ENCODE measurements at regions not wholly inside any gene's neighbourhood (a gene's known extent, or its start where the extent isn't known, plus 50 kb on each side); places are given as distances from the start of the nearest gene placed in this dataset.

GRCh38 chr2:236336575-236337464 is 72.6 kb upstream of the ASB18 start:
- no peaks in the 10 kb centered on the region for H3K4me1 Mint-ChIP-seq
- Histone ChIP-seq H3K27ac (ENCODE audit: insufficient read depth, low read length, poor library complexity, severe bottlenecking) (no peak overlapping the region), H3K36me3 (ENCODE audit: control insufficient read depth, insufficient read depth, low read length) (no peaks in the 10 kb centered on the region)

DNA sequence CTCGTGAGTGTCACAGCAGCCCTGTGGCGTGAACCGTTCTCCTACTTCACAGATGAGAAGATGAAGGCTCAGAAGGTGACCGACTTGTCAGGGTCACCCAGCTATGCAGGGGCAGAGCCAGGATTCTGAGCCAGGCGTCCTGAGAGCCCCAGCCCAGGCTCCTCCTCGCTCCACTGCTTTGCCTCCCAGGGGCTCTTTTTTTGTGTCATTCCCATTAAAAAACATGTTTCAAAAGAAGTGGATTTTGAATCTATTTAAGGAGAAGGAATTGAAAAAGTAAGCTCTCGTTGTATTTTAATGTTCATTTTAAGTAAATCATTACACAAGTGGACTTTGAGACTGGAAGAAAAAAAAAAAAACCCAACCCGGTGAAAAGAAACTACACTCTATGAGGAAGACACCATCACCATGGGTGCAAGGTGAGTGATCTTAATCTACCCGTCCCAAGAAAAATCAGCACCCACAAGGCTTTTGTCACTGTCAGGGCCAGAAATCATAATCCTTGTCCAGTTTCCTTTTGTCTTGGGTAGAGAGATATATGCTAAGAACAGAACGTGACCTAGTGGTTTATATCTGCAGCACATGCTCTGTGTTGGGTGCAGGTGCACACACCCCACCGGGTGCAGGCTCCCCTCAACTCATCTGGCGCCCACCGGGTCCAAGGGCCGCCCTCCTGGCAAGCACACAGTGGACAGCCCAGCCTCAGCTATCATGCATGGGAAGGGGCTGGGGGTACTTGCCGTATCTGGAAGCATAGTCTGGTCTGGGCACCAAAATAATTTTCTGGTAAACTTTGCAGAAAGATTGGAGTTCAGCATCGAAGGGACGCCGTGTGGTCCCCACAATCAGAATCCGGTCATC is 73.5 kb upstream of the ASB18 start:
- ATAC-seq (ENCODE audit: low read depth in 2 of 2) (no peak), DNase-seq (no peak)
- H3K4me1 ChIP-seq (ENCODE audit: control insufficient read depth, insufficient read depth, low read length, poor library complexity, severe bottlenecking): no peaks in the 10 kb centered on the region
- no peaks in the 10 kb centered on the region for H3K9me3 ChIP-seq (ENCODE audit: control insufficient read depth in 2 of 2, low read length in 2 of 2)
- Mint-ChIP-seq H3K4me3 (no peak overlapping the region), H3K9me3 (no peaks in the 10 kb centered on the region), H3K27ac (no peak overlapping the region), H3K4me1 (no peaks in the 10 kb centered on the region), H3K36me3 (no peaks in the 10 kb centered on the region), H3K27me3 (peaks cover 15% of the 10 kb centered on the region)
- no peak overlapping the region for H3K4me3 ChIP-seq (ENCODE audit: low read depth, low read length)
- H3K27me3 ChIP-seq (ENCODE audit: control insufficient read depth, insufficient read depth, low read length): no peaks in the 10 kb centered on the region
- no peak overlapping the region for H3K27ac ChIP-seq (ENCODE audit: insufficient read depth, low read length, poor library complexity, severe bottlenecking)
- H3K36me3 ChIP-seq (ENCODE audit: control insufficient read depth, insufficient read depth, low read length): no peaks in the 10 kb centered on the region

More at GRCh38 chr2:236336575-236337464, 72.6 kb upstream of the ASB18 start:
- Histone ChIP-seq H3K4me3 (ENCODE audit: low read depth, low read length) (no peak overlapping the region), H3K27me3 (ENCODE audit: control insufficient read depth, insufficient read depth, low read length) (no peaks in the 10 kb centered on the region), H3K4me1 (ENCODE audit: control insufficient read depth, insufficient read depth, low read length, poor library complexity, severe bottlenecking) (no peaks in the 10 kb centered on the region), H3K9me3 (ENCODE audit: control insufficient read depth in 2 of 2, low read length in 2 of 2) (no peaks in the 10 kb centered on the region)
- H3K9me3 Mint-ChIP-seq: no peaks in the 10 kb centered on the region
- ATAC-seq (ENCODE audit: low read depth in 2 of 2) (no peak), DNase-seq (no peak)
- H3K27me3 Mint-ChIP-seq: peaks cover 15% of the 10 kb centered on the region
- H3K4me3 Mint-ChIP-seq: no peak overlapping the region
- no peak overlapping the region for H3K27ac Mint-ChIP-seq
- H3K36me3 Mint-ChIP-seq: no peaks in the 10 kb centered on the region

GRCh38 chr2:236338495-236339184 is 74.4 kb upstream of the ASB18 start:
- DNase-seq (no peak), ATAC-seq (ENCODE audit: low read depth in 2 of 2) (no peak)
- H3K36me3 Mint-ChIP-seq: no peaks in the 10 kb centered on the region
- no peaks in the 10 kb centered on the region for H3K27me3 ChIP-seq (ENCODE audit: control insufficient read depth, insufficient read depth, low read length)
- H3K27ac ChIP-seq (ENCODE audit: insufficient read depth, low read length, poor library complexity, severe bottlenecking): no peak overlapping the region
- no peak overlapping the region for H3K4me3 Mint-ChIP-seq
- peaks cover 0 to 4% (median 1%) of the 10 kb centered on the region in 4 donors for H3K4me1 Mint-ChIP-seq
- no peaks in the 10 kb centered on the region for H3K9me3 ChIP-seq (ENCODE audit: control insufficient read depth in 2 of 2, low read length in 2 of 2)
- no peaks in the 10 kb centered on the region for H3K36me3 ChIP-seq (ENCODE audit: control insufficient read depth, insufficient read depth, low read length)
- no peak overlapping the region for H3K27ac Mint-ChIP-seq
- no peaks in the 10 kb centered on the region for H3K4me1 ChIP-seq (ENCODE audit: control insufficient read depth, insufficient read depth, low read length, poor library complexity, severe bottlenecking)
- H3K4me3 ChIP-seq (ENCODE audit: low read depth, low read length): no peak overlapping the region
- H3K27me3 Mint-ChIP-seq: peaks cover 15% of the 10 kb centered on the region
- H3K9me3 Mint-ChIP-seq: no peaks in the 10 kb centered on the region

DNA sequence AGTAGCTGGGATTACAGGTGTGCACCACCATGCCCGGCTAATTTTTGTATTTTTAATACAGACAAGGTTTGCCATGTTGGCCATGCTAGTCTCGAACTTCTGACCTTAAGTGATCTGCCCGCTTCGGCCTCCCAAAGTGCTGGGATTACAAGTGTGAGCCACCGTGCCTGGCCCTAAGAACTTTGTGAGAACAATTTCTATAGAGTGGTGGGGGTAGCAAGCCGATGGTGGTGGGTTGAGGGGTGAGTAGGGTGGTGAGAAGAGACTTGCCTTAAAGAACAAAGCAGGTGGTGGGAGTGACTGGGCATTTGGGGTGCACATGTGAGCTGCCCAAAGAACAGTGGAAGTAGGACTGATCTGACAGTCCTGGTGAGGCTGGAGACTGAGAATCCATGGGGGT is 76.0 kb upstream of the ASB18 start:
- Histone ChIP-seq H3K4me1 (ENCODE audit: control insufficient read depth, insufficient read depth, low read length, poor library complexity, severe bottlenecking) (no peaks in the 10 kb centered on the region), H3K27me3 (ENCODE audit: control insufficient read depth, insufficient read depth, low read length) (no peaks in the 10 kb centered on the region), H3K27ac (ENCODE audit: insufficient read depth, low read length, poor library complexity, severe bottlenecking) (no peak overlapping the region), H3K9me3 (ENCODE audit: control insufficient read depth in 2 of 2, low read length in 2 of 2) (no peaks in the 10 kb centered on the region), H3K4me3 (ENCODE audit: low read depth, low read length) (no peak overlapping the region), H3K36me3 (ENCODE audit: control insufficient read depth, insufficient read depth, low read length) (no peaks in the 10 kb centered on the region)
- no peak overlapping the region for H3K27ac Mint-ChIP-seq
- H3K4me1 Mint-ChIP-seq: peaks cover 0 to 4% (median 1%) of the 10 kb centered on the region in 4 donors
- no peaks in the 10 kb centered on the region for H3K36me3 Mint-ChIP-seq
- DNase-seq (no peak), ATAC-seq (ENCODE audit: low read depth in 2 of 2) (no peak)
- peaks cover 15% of the 10 kb centered on the region for H3K27me3 Mint-ChIP-seq
- no peaks in the 10 kb centered on the region for H3K9me3 Mint-ChIP-seq
- peak overlapping the region in 1 of 4 donors; percentile 38 for H3K4me3 Mint-ChIP-seq

DNA sequence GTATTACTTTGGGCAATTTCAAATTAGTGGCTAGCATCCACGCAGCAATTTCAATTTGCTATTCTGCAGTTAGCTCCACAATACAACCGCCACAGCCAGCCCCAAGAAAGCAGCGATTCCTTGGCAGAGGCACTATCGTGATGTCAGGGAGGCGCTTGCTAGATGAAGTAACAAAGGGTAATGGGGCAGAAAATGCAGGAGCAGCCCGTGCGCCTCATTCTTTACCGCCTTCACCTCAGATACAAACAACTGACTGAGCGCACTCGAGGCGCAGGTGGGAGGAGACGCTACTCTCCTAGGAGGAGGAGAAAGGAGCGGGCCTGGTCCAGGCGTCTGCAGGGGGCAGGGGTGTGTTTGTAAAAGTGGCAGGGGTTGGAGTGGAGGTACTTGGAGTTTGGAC is 76.9 kb upstream of the ASB18 start:
- H3K27me3 Mint-ChIP-seq: peaks cover 15% of the 10 kb centered on the region

DNA sequence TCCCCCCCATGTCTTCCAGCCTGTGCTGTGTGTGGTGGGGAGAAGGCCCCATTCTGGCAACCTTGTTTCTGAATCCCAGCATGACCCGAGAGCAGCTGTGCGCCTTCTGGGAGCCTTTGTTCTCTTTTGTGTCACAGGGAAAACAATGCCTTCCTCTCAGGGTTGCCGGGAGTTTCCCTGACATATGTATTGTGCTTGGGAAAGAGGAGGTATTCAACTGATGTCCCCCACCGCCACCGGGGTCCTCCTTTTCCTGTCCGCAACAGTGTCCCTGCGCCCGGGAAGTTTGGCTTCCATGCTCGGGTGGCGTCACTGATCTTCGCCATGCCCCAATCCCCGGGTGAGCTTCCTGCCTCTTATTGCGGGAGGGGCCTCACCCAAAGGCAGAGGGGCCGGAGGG is 77.5 kb upstream of the ASB18 start:
- H3K9me3 Mint-ChIP-seq: no peaks in the 10 kb centered on the region
- H3K36me3 ChIP-seq (ENCODE audit: control insufficient read depth, insufficient read depth, low read length): no peaks in the 10 kb centered on the region

More for the DNA sequence above, 76.9 kb upstream of the ASB18 start:
- no peaks in the 10 kb centered on the region for H3K9me3 Mint-ChIP-seq
- H3K36me3 Mint-ChIP-seq: no peaks in the 10 kb centered on the region
- Histone ChIP-seq H3K4me3 (ENCODE audit: low read depth, low read length) (no peak overlapping the region), H3K36me3 (ENCODE audit: control insufficient read depth, insufficient read depth, low read length) (no peaks in the 10 kb centered on the region), H3K27me3 (ENCODE audit: control insufficient read depth, insufficient read depth, low read length) (no peaks in the 10 kb centered on the region), H3K4me1 (ENCODE audit: control insufficient read depth, insufficient read depth, low read length, poor library complexity, severe bottlenecking) (no peaks in the 10 kb centered on the region), H3K9me3 (ENCODE audit: control insufficient read depth in 2 of 2, low read length in 2 of 2) (no peaks in the 10 kb centered on the region), H3K27ac (ENCODE audit: insufficient read depth, low read length, poor library complexity, severe bottlenecking) (no peak overlapping the region)
- H3K4me3 Mint-ChIP-seq: peak overlapping the region in 1 of 4 donors; percentile 90
- ATAC-seq (ENCODE audit: low read depth in 2 of 2) (no peak), DNase-seq (no peak)
- H3K4me1 Mint-ChIP-seq: peaks cover 0 to 4% (median 1%) of the 10 kb centered on the region in 4 donors
- no peak overlapping the region for H3K27ac Mint-ChIP-seq

GRCh38 chr2:236342507-236342906 is 78.3 kb upstream of the ASB18 start:
- H3K27ac Mint-ChIP-seq: no peak overlapping the region
- H3K4me1 Mint-ChIP-seq: peaks cover 0 to 4% (median 1%) of the 10 kb centered on the region in 4 donors
- no peaks in the 10 kb centered on the region for H3K27me3 ChIP-seq (ENCODE audit: control insufficient read depth, insufficient read depth, low read length)
- no peaks in the 10 kb centered on the region for H3K9me3 Mint-ChIP-seq
- no peaks in the 10 kb centered on the region for H3K36me3 ChIP-seq (ENCODE audit: control insufficient read depth, insufficient read depth, low read length)
- H3K36me3 Mint-ChIP-seq: no peaks in the 10 kb centered on the region
- no peak overlapping the region for H3K27ac ChIP-seq (ENCODE audit: insufficient read depth, low read length, poor library complexity, severe bottlenecking)
- DNase-seq (no peak), ATAC-seq (ENCODE audit: low read depth in 2 of 2) (no peak)
- H3K4me3 ChIP-seq (ENCODE audit: low read depth, low read length): no peak overlapping the region
- no peaks in the 10 kb centered on the region for H3K9me3 ChIP-seq (ENCODE audit: control insufficient read depth in 2 of 2, low read length in 2 of 2)
- no peaks in the 10 kb centered on the region for H3K4me1 ChIP-seq (ENCODE audit: control insufficient read depth, insufficient read depth, low read length, poor library complexity, severe bottlenecking)
- H3K27me3 Mint-ChIP-seq: peaks cover 15% of the 10 kb centered on the region
- H3K4me3 Mint-ChIP-seq: no peak overlapping the region

More for the DNA sequence above, 77.5 kb upstream of the ASB18 start:
- Histone ChIP-seq H3K27ac (ENCODE audit: insufficient read depth, low read length, poor library complexity, severe bottlenecking) (no peak overlapping the region), H3K9me3 (ENCODE audit: control insufficient read depth in 2 of 2, low read length in 2 of 2) (no peaks in the 10 kb centered on the region), H3K27me3 (ENCODE audit: control insufficient read depth, insufficient read depth, low read length) (no peaks in the 10 kb centered on the region), H3K4me1 (ENCODE audit: control insufficient read depth, insufficient read depth, low read length, poor library complexity, severe bottlenecking) (no peaks in the 10 kb centered on the region), H3K4me3 (ENCODE audit: low read depth, low read length) (no peak overlapping the region)
- H3K36me3 Mint-ChIP-seq: no peaks in the 10 kb centered on the region
- no peak for DNase-seq
- peaks cover 0 to 4% (median 1%) of the 10 kb centered on the region in 4 donors for H3K4me1 Mint-ChIP-seq
- H3K27me3 Mint-ChIP-seq: peaks cover 15% of the 10 kb centered on the region
- no peak for ATAC-seq (ENCODE audit: low read depth in 2 of 2)
- no peak overlapping the region for H3K27ac Mint-ChIP-seq
- no peak overlapping the region for H3K4me3 Mint-ChIP-seq
